HG03442 (cell line): ENCODE measurements at regions not wholly inside any gene's neighbourhood (a gene's known extent, or its start where the extent isn't known, plus 50 kb on each side); places are given as distances from the start of the nearest gene placed in this dataset.

Experiments
- ATAC-seq: cut with Tn5 transposase; IDR thresholded peaks from one replicate; pipeline ENCODE4 v1.9.1; 2021; ENCODE audit warnings: mild to moderate bottlenecking, moderate library complexity; ENCODE audit not compliant: unreplicated experiment

GRCh38 chr5:2575292-2575691 is 176.2 kb downstream of the IRX2 start:
- no peak for ATAC-seq

- ATAC-seq = no peak
Measured at GRCh38 chr5:2574155-2574554, 177.3 kb downstream of the IRX2 start.

GRCh38 chr5:2570586-2570985 is 180.9 kb downstream of the IRX2 start:
- ATAC-seq = no peak

- ATAC-seq = no peak
Measured at GRCh38 chr5:2569774-2570542, 181.5 kb downstream of the IRX2 start.

- ATAC-seq = no peak
Measured at GRCh38 chr5:2569176-2569575, 182.3 kb downstream of the IRX2 start.

- no peak for ATAC-seq
Measured at GRCh38 chr5:2566284-2566683, 185.2 kb downstream of the IRX2 start.

GRCh38 chr5:2565147-2565546 is 186.3 kb downstream of the IRX2 start:
- no peak for ATAC-seq

GRCh38 chr5:2563046-2563445 is 188.4 kb downstream of the IRX2 start:
- ATAC-seq = no peak

GRCh38 chr5:2562036-2562435 is 189.4 kb downstream of the IRX2 start:
- no peak for ATAC-seq

- no peak for ATAC-seq
Measured at GRCh38 chr5:2560435-2560834, 191.0 kb downstream of the IRX2 start.

GRCh38 chr5:2557435-2557834 is 194.0 kb downstream of the IRX2 start:
- no peak for ATAC-seq

GRCh38 chr5:2556375-2556966 is 195.0 kb downstream of the IRX2 start:
- no peak for ATAC-seq

- no peak for ATAC-seq
Measured at GRCh38 chr5:2553611-2554010, 197.9 kb downstream of the IRX2 start.

GRCh38 chr5:2550509-2550908 is 201.0 kb downstream of the IRX2 start:
- no peak for ATAC-seq

GRCh38 chr5:2549900-2550299 is 201.6 kb downstream of the IRX2 start:
- ATAC-seq = no peak

- ATAC-seq = no peak
Measured at GRCh38 chr5:2549354-2549753, 202.1 kb downstream of the IRX2 start.

GRCh38 chr5:2546938-2547337 is 204.5 kb downstream of the IRX2 start:
- no peak for ATAC-seq

- ATAC-seq = no peak
Measured at GRCh38 chr5:2544003-2544402, 207.5 kb downstream of the IRX2 start.

GRCh38 chr5:2542821-2543220 is 208.7 kb downstream of the IRX2 start:
- no peak for ATAC-seq

- no peak for ATAC-seq
Measured at GRCh38 chr5:2542026-2542425, 209.5 kb downstream of the IRX2 start.

GRCh38 chr5:2538169-2538568 is 213.3 kb downstream of the IRX2 start:
- no peak for ATAC-seq

- no peak for ATAC-seq
Measured at GRCh38 chr5:2537378-2538145, 213.9 kb downstream of the IRX2 start.
